ENCODE measurements at regions not wholly inside any gene's neighbourhood (a gene's known extent, or its start where the extent isn't known, plus 50 kb on each side); places are given as distances from the start of the nearest gene placed in this dataset.

DNA sequence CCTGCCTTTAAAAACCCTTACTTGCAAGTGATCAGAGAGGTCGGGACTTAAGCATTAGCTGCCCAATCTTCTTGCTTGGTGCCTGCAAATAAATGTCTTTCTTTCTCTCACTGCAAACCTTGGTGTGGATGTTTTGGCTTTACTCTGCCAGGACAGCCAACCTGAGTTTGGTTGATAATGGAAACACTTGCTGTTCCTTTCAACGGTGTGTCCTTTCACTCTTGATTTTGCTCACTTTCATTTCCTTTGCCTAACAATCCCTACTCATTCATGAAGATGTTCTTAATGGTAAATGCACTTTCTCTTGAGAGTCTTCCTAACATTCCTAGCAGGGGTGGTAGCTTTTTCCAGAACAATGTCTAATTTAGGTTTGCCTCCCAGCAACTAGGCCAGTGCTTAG, 366.2 kb downstream of the HRH4 start:
- Histone ChIP-seq H3K4me3 (ENCODE audit: low read depth, low read length, poor library complexity, severe bottlenecking) (no peak overlapping the region), H3K79me2 (ENCODE audit: insufficient read depth, low read depth, low read length) (no peaks in the 10 kb centered on the region), H3K4me2 (ENCODE audit: low read length) (no peak overlapping the region), H3K9me3 (ENCODE audit: low read length) (no peaks in the 10 kb centered on the region), H4K20me1 (ENCODE audit: insufficient read depth, low read length) (no peaks in the 10 kb centered on the region), H3K4me1 (ENCODE audit: insufficient read depth, low read length, poor library complexity, severe bottlenecking) (no peaks in the 10 kb centered on the region), H2AFZ (ENCODE audit: low read length) (no peak overlapping the region), H3K36me3 (ENCODE audit: insufficient read depth, low read length) (no peaks in the 10 kb centered on the region), H3K27ac (ENCODE audit: low read depth, low read length, poor library complexity, severe bottlenecking) (no peak overlapping the region), H3K9me2 (ENCODE audit: insufficient read depth, low read length) (no peaks in the 10 kb centered on the region)
- BruUV-seq (replicated peaks) = no TSS peak
- intact Hi-C loops (cut with micrococcal nuclease; ENCODE audit: unreplicated experiment) = no loop called here
- DNase-seq (ENCODE audit: low spot score) = no peak
- TF ChIP-seq EZH2phosphoT487 (IDR thresholded peaks at IDR 0.05; ENCODE audit: borderline replicate concordance, low read depth, low read length) = no peak
- TF ChIP-seq, protein P1, sequence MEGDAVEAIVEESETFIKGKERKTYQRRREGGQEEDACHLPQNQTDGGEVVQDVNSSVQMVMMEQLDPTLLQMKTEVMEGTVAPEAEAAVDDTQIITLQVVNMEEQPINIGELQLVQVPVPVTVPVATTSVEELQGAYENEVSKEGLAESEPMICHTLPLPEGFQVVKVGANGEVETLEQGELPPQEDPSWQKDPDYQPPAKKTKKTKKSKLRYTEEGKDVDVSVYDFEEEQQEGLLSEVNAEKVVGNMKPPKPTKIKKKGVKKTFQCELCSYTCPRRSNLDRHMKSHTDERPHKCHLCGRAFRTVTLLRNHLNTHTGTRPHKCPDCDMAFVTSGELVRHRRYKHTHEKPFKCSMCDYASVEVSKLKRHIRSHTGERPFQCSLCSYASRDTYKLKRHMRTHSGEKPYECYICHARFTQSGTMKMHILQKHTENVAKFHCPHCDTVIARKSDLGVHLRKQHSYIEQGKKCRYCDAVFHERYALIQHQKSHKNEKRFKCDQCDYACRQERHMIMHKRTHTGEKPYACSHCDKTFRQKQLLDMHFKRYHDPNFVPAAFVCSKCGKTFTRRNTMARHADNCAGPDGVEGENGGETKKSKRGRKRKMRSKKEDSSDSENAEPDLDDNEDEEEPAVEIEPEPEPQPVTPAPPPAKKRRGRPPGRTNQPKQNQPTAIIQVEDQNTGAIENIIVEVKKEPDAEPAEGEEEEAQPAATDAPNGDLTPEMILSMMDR (conservative IDR thresholded peaks at IDR 0.05; ENCODE audit: low read length) = no peak
- CTCF ChIA-PET (ENCODE audit: unreplicated experiment) = no interaction called here
- POLR2A ChIA-PET = no interaction called here

GRCh38 chr18:24827501-24827900, 367.1 kb downstream of the HRH4 start:
- Histone ChIP-seq H3K9me2 (ENCODE audit: insufficient read depth, low read length) (no peaks in the 10 kb centered on the region), H3K36me3 (ENCODE audit: insufficient read depth, low read length) (no peaks in the 10 kb centered on the region), H3K4me1 (ENCODE audit: insufficient read depth, low read length, poor library complexity, severe bottlenecking) (no peaks in the 10 kb centered on the region), H3K79me2 (ENCODE audit: insufficient read depth, low read depth, low read length) (no peaks in the 10 kb centered on the region), H3K9me3 (ENCODE audit: low read length) (no peaks in the 10 kb centered on the region), H3K4me3 (ENCODE audit: low read depth, low read length, poor library complexity, severe bottlenecking) (no peak overlapping the region), H3K27ac (ENCODE audit: low read depth, low read length, poor library complexity, severe bottlenecking) (no peak overlapping the region), H2AFZ (ENCODE audit: low read length) (no peak overlapping the region), H3K4me2 (ENCODE audit: low read length) (no peak overlapping the region), H4K20me1 (ENCODE audit: insufficient read depth, low read length) (no peaks in the 10 kb centered on the region)
- ChIA-PET POLR2A (interaction anchor here (0.5 to 0.7 kb wide), 3 partner anchors 27 to 1082 kb away, joined by 3 to 5 read pairs (median 5); no protein-coding TSS in a partner anchor), CTCF (ENCODE audit: unreplicated experiment) (no interaction called here)
- no peak for DNase-seq (ENCODE audit: low spot score)
- intact Hi-C loops (cut with micrococcal nuclease; ENCODE audit: unreplicated experiment) = no loop called here
- no TSS peak for BruUV-seq (replicated peaks)
- TF ChIP-seq EZH2phosphoT487 (IDR thresholded peaks at IDR 0.05; ENCODE audit: borderline replicate concordance, low read depth, low read length) = no peak
- TF ChIP-seq, protein P1 (conservative IDR thresholded peaks at IDR 0.05; ENCODE audit: low read length) = no peak

DNA sequence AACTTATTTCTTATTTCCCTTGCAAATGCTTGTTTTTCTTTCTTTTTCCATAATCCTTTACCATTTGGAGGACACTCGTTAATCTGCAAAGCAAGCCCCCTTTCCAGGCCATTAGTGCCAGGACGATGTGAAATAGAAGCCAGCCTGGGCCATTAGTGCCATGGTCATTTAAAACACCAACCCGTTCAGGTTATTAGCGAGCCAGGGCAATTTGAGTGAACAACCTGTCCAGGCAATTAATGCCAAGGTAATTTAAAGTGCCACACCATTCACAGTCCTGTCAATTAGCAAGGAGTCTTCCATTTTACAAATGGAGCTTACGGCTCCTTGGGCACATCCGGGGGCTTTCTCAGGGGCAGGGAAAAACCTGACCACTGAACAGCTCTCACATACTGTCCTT, 370.6 kb downstream of the HRH4 start:
- H3K27ac ChIP-seq (ENCODE audit: low read depth, low read length, poor library complexity, severe bottlenecking) = no peak overlapping the region
- DNase-seq (ENCODE audit: low spot score) = no peak
- CTCF ChIA-PET (ENCODE audit: unreplicated experiment) = no interaction called here
- H4K20me1 ChIP-seq (ENCODE audit: insufficient read depth, low read length) = no peaks in the 10 kb centered on the region
- H3K4me2 ChIP-seq (ENCODE audit: low read length) = no peak overlapping the region
- H3K79me2 ChIP-seq (ENCODE audit: insufficient read depth, low read depth, low read length) = no peaks in the 10 kb centered on the region
- no peak overlapping the region for H2AFZ ChIP-seq (ENCODE audit: low read length)
- H3K4me1 ChIP-seq (ENCODE audit: insufficient read depth, low read length, poor library complexity, severe bottlenecking) = no peaks in the 10 kb centered on the region
- no peaks in the 10 kb centered on the region for H3K9me2 ChIP-seq (ENCODE audit: insufficient read depth, low read length)
- TF ChIP-seq EZH2phosphoT487 (IDR thresholded peaks at IDR 0.05; ENCODE audit: borderline replicate concordance, low read depth, low read length) = no peak
- TF ChIP-seq, protein P1 (conservative IDR thresholded peaks at IDR 0.05; ENCODE audit: low read length) = no peak
- intact Hi-C loops (cut with micrococcal nuclease; ENCODE audit: unreplicated experiment) = no loop called here
- H3K4me3 ChIP-seq (ENCODE audit: low read depth, low read length, poor library complexity, severe bottlenecking) = no peak overlapping the region
- no TSS peak for BruUV-seq (replicated peaks)
- no peaks in the 10 kb centered on the region for H3K36me3 ChIP-seq (ENCODE audit: insufficient read depth, low read length)
- POLR2A ChIA-PET = no interaction called here
- H3K9me3 ChIP-seq (ENCODE audit: low read length) = no peaks in the 10 kb centered on the region

Measured in OCI-LY7 (cell line).